Urinary bladder (tissue), 3 donors: ENCODE measurements at regions not wholly inside any gene's neighbourhood (a gene's known extent, or its start where the extent isn't known, plus 50 kb on each side); places are given as distances from the start of the nearest gene placed in this dataset.

Experiments
- DNase-seq: peaks from one replicate; pipeline ENCODE4 v3.0.0-alpha.2; 2015; ENCODE audit errors: extremely low spot score
- H3K27ac ChIP-seq: one replicate; pipeline ENCODE4 v1.5.1; 2013; ENCODE audit warnings: low read depth, mild to moderate bottlenecking, moderate library complexity
- H3K36me3 ChIP-seq: one replicate; pipeline ENCODE4 v1.6.1; 2013; ENCODE audit warnings: mild to moderate bottlenecking, moderate library complexity; ENCODE audit not compliant: insufficient read depth
- H3K4me1 ChIP-seq: one replicate; pipeline ENCODE4 v1.6.1; 2013; ENCODE audit warnings: mild to moderate bottlenecking, moderate library complexity; ENCODE audit not compliant: insufficient read depth
- H3K4me3 ChIP-seq: one replicate; pipeline ENCODE4 v1.5.1; 2013; ENCODE audit warnings: low read depth, low read length
- WGBS: extraction: QIAGEN DNeasy Blood & Tissue Kit; methylation state at CpG from one replicate; pipeline ENCODE4 v1.1.7; 2013; 5-methylcytosine and 5-hydroxymethylcytosine counted together
- donor health status: healthy with polysubstance abuse.
- donor health status: healthy.

GRCh38 chr9:99457406-99457805, 235.3 kb downstream of the SEC61B start:
- no peak for DNase-seq
- Histone ChIP-seq H3K4me1 (no peaks in the 10 kb centered on the region), H3K4me3 (no peak overlapping the region), H3K36me3 (no peaks in the 10 kb centered on the region), H3K27ac (no peak overlapping the region)
- 64% methylated on average over 2 of the region's 2 CpGs for WGBS

GRCh38 chr9:99457981-99458380, 235.9 kb downstream of the SEC61B start:
- Histone ChIP-seq H3K36me3 (no peaks in the 10 kb centered on the region), H3K4me1 (no peaks in the 10 kb centered on the region), H3K4me3 (no peak overlapping the region), H3K27ac (no peak overlapping the region)
- no peak for DNase-seq
- 87% methylated on average over 1 of the region's 1 CpG for WGBS

- Histone ChIP-seq H3K27ac (no peak overlapping the region), H3K36me3 (no peaks in the 10 kb centered on the region), H3K4me3 (no peak overlapping the region), H3K4me1 (no peaks in the 10 kb centered on the region)
- no peak for DNase-seq
- 91% methylated on average over 9 of the region's 9 CpGs for WGBS
Measured at GRCh38 chr9:99459919-99460318, 237.8 kb downstream of the SEC61B start.

DNA sequence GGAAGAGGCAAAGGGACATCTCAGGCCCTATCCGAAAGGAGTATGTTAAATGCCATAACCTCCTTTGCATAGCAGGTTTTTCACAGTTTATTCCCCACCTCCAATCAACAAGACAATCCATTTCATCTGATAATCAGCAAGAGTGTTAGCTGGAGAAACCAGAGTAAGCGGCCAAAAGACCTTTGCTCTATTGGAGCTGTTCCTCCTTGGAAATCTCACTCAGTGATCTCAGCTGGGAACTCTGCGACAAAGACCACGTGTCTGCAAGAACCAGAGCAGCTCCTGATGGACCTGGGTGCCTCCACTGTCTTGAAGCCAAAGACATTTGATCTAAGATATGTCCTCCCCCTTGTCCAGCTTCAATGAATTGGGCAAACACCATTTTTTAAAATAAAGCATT, 241.0 kb downstream of the SEC61B start:
- H3K4me3 ChIP-seq, result no peak overlapping the region
- H3K4me1 ChIP-seq, result no peaks in the 10 kb centered on the region
- no peaks in the 10 kb centered on the region for H3K36me3 ChIP-seq
- WGBS, result 81% methylated on average over 4 of the region's 4 CpGs
- no peak for DNase-seq
- H3K27ac ChIP-seq, result no peak overlapping the region

DNA sequence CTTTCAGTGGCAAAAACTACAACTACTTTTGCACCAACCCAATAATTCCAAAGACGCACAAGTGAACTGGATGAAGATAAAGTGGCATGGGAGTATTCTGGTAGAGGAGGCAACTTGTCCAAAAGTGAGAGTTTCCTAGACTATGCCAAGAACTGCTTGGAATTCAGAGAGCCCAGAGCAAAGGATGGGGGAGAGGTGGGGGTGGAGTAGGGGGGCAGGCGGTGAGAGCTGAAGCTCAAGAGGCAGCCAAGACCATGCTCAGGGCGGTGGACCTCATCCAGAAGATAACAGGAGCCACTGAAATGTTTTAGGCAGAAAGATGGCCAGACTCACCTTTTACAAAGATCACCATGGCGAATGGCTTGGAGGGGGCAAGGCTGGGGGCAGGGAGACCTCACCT, 242.5 kb downstream of the SEC61B start:
- H3K36me3 ChIP-seq, result no peaks in the 10 kb centered on the region
- 60% methylated on average over 4 of the region's 4 CpGs for WGBS
- H3K4me3 ChIP-seq, result no peak overlapping the region
- H3K4me1 ChIP-seq, result no peaks in the 10 kb centered on the region
- DNase-seq, result no peak
- H3K27ac ChIP-seq, result no peak overlapping the region

DNA sequence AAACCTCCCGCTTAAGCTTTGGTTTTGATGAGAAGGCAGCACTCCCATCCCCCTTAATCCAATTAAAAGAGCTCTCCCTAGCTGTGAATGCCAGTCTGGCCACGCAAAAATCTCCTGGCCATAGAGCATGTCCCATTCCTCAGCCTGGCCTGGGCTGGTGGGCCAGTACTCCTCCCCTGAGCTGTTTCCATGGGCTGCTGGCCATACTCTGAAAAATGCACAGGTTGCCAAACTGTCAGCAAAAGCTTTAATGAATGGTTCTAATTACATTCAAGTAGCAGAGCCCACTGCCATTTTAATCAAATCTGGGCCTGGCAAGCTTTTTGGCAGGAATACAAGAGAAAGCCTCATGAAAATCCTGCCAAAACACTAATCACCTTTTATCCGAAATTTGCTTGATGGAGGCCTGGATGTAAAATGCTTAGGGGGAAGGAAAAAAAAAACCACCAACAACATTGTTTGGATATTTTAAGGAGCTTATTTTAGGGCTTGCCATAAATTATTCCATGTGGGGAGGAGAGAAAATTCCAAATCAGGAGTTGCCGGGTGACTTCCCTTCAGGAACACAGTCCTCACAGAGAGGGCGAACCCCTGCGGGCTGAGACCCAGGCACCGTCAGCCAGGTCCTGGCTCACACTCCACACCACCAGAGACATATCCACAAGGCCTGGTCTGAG, 243.3 kb downstream of the SEC61B start:
- H3K4me3 ChIP-seq, result no peak overlapping the region
- no peak overlapping the region for H3K27ac ChIP-seq
- no peaks in the 10 kb centered on the region for H3K4me1 ChIP-seq
- no peaks in the 10 kb centered on the region for H3K36me3 ChIP-seq
- peak; percentile 4 for DNase-seq
- 40% methylated on average over 7 of the region's 7 CpGs for WGBS

- Histone ChIP-seq H3K4me3 (no peak overlapping the region), H3K36me3 (no peaks in the 10 kb centered on the region), H3K27ac (no peak overlapping the region), H3K4me1 (no peaks in the 10 kb centered on the region)
- 66% methylated on average over 1 of the region's 1 CpG for WGBS
- no peak for DNase-seq
Measured at GRCh38 chr9:99466104-99466503, 244.0 kb downstream of the SEC61B start.

DNA sequence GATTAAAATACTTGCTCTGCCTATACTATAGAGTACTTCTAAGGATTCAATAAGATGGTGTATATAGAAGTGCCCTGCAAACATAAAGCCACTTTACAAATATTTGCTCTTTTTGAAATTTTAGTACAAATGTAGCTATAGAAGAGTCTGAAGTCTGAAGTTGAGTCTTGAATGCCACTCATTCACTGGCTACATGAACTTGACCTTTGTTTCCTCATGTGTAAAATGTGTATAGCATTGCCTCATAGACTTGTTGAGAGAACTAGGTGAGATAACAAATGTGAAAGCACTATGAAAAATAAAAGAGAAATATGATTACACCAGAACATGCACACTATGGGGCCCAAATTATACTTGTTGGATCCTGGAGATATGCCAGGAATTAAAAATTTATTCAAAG, 244.7 kb downstream of the SEC61B start:
- no peak overlapping the region for H3K4me3 ChIP-seq
- no peak overlapping the region for H3K27ac ChIP-seq
- H3K4me1 ChIP-seq, result no peaks in the 10 kb centered on the region
- no peaks in the 10 kb centered on the region for H3K36me3 ChIP-seq
- DNase-seq, result no peak

DNA sequence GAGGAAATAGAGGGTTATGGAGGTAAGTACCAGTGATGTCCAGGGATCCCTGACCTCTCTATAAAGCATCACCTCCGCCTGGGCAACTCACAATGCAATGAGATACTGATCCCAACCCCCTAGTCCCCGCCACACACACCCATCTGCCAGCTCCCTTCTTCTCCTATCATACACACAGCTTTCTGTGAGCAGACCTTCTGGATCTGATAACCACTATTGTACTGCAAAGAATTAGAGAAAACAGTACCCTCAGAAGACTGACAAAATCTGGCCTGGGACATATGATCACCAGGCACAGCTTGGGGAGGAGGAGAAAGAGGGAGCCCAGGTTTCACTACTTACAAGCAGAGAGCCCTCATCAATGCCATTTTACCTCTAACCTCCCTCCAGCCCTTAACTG, 249.0 kb downstream of the SEC61B start:
- H3K27ac ChIP-seq, result no peak overlapping the region
- H3K4me3 ChIP-seq, result no peak overlapping the region
- H3K4me1 ChIP-seq, result no peaks in the 10 kb centered on the region
- WGBS, result 97% methylated on average over 2 of the region's 2 CpGs
- no peaks in the 10 kb centered on the region for H3K36me3 ChIP-seq
- DNase-seq, result no peak

GRCh38 chr9:99472240-99472915, 250.3 kb downstream of the SEC61B start:
- 68% methylated on average over 6 of the region's 6 CpGs for WGBS
- Histone ChIP-seq H3K27ac (no peak overlapping the region), H3K4me3 (no peak overlapping the region), H3K4me1 (no peaks in the 10 kb centered on the region), H3K36me3 (no peaks in the 10 kb centered on the region)
- DNase-seq, result no peak

DNA sequence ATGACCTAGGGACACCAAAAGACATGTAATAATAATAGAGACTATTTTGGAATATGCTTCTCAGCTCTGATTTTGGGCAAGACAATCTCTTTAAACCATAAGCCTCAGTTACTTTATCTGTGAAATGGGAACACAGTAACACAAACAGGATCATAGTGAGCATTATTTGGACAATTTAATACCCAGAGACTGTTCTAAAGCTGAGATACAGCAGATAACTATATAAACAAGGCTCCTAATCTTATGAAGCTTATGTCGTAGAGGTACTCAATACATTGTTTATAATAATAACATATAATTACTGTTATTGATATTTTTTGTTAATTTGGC, 250.8 kb downstream of the SEC61B start:
- no peak for DNase-seq
- Histone ChIP-seq H3K4me1 (no peaks in the 10 kb centered on the region), H3K27ac (no peak overlapping the region), H3K4me3 (no peak overlapping the region), H3K36me3 (no peaks in the 10 kb centered on the region)
- 64% methylated on average over 1 of the region's 1 CpG for WGBS

- Histone ChIP-seq H3K4me3 (no peak overlapping the region), H3K27ac (no peak overlapping the region), H3K36me3 (no peaks in the 10 kb centered on the region), H3K4me1 (no peaks in the 10 kb centered on the region)
- DNase-seq, result no peak
Measured at GRCh38 chr9:99474186-99474585, 252.1 kb downstream of the SEC61B start.

DNA sequence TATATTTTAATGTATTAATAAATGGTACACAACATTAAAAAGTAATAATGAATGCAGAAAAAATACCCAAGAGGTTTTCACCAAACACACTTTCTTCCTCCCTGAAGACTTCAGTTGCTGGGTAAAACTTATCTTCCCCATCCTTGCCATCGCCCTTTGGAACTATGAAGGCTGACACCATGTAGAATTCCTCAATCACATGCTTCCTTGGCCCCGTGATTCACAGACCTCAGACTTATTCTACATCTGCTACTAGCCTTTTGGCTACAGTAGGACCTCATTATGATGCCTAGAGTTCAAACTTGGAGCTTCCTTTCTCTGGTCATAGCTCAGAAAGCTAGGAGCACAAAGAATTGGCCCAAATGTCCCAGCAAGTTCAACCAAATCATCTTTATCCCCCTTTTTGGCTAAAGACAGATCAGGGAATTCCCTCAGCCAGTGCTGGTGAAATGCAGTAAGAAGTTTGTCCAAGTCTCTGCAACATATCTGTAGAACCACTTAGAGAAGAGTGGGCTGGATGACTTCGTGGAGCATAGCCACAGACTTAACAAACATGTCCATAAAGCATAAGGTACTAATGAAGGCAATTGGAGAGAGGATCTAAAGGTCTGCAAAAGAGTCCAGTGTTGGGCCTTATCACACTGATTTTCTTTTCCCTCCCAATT, 253.5 kb downstream of the SEC61B start:
- Histone ChIP-seq H3K36me3 (no peaks in the 10 kb centered on the region), H3K4me3 (no peak overlapping the region), H3K4me1 (no peaks in the 10 kb centered on the region), H3K27ac (no peak overlapping the region)
- no peak for DNase-seq
- 81% methylated on average over 3 of the region's 3 CpGs for WGBS

DNA sequence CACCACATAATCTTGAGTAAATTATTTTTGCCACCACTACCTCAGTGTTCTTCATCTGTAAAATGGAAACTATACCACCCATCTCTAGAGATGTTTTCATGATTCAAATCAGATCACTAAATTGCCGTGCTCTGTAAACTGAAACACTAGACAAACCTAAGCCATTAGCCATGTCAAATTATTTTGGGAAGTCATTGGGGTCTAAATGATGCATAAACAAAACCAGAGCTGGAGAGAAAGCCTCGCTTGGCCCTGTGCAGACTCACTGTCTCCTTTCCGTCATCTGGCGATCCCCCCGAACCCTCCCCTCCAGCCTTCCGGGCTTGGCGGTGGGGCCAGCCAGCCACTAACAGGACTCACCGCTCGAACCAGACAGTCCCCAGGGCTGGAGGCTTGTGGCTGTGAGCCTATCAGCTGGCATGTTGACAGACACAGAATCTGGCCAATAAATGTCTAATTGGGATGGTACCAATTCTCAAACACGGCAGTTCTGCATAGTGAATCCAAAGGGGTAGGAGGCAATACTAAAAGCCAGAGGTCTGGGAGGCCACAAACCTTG, 256.5 kb downstream of the SEC61B start:
- WGBS, result 51% methylated on average over 10 of the region's 10 CpGs
- no peak for DNase-seq
- Histone ChIP-seq H3K4me1 (no peaks in the 10 kb centered on the region), H3K4me3 (no peak overlapping the region), H3K27ac (no peak overlapping the region), H3K36me3 (no peaks in the 10 kb centered on the region)
